Cardiac fibroblast (primary cell): ENCODE measurements at regions not wholly inside any gene's neighbourhood (a gene's known extent, or its start where the extent isn't known, plus 50 kb on each side); places are given as distances from the start of the nearest gene placed in this dataset.
"Not testable (repeated sequence)": the region's sequence is repeated elsewhere in the genome, so short reads cannot be mapped to it uniquely, and the experiment has no call there.

Source experiments
- DNase-seq, 2 donors: peaks; one replicate each; pipeline versions ENCODE4 v3.0.0 to v3.0.0-alpha.2; 2010; ENCODE audit warnings: low read depth in 2 of 2
- H3K4me3 ChIP-seq, 2 donors: replicated peaks in 1 of 2; 1 replicate in 1 of 2; 2 replicates in 1 of 2; pipeline ENCODE4 v1.5.1; 2011; ENCODE audit warnings: low read depth in 2 of 2, low read length in 2 of 2, mild to moderate bottlenecking in 2 of 2, moderate library complexity in 1 of 2
- CTCF ChIP-seq: IDR thresholded peaks from one replicate; pipeline ENCODE4 v1.5.1; 2011; ENCODE audit warnings: low read depth, mild to moderate bottlenecking, low read length, inconsistent platforms

- TF ChIP-seq CTCF: no peak
- no peak overlapping the region for H3K4me3 ChIP-seq
- DNase-seq: no peak
Observed at GRCh38 chr3:71986606-71987005, 201.7 kb upstream of the PROK2 start.

DNA sequence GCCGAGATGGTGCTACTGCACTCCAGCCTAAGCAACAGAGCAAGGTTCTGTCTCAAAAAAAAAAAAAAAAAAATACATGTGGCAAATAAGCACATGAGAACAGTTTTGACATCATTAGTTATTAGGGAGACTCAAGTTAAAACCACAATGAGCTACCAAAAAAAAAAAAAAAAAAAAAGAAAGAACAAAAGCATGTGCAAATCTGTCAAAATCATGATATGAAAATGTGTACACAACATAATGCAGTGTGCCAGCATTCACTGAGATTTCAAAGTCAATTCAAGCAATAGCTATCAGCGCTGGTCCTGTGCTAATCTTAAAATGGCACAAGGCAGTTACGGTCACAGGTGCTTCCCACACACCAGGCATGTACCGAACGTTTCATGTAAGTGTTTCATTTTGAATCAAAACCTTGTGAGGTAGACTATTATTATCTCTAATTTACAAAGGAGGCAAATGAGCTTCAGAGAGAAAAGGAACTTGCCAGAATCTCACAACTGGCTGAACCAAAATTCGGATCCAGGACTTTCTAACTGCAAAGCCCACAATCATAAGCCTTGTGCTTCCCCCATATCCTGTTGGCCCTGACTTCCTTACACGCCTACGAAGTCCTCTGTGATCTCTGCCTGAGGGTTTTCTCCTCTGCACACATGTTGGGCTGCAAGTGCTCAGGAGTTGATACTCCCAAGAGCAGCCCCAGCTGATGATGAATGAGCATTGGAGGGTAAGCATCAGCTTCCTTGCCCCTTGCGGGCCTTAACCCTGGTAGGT is 200.1 kb upstream of the PROK2 start:
- DNase-seq: no peak
- no peak overlapping the region for H3K4me3 ChIP-seq
- TF ChIP-seq CTCF: no peak

DNA sequence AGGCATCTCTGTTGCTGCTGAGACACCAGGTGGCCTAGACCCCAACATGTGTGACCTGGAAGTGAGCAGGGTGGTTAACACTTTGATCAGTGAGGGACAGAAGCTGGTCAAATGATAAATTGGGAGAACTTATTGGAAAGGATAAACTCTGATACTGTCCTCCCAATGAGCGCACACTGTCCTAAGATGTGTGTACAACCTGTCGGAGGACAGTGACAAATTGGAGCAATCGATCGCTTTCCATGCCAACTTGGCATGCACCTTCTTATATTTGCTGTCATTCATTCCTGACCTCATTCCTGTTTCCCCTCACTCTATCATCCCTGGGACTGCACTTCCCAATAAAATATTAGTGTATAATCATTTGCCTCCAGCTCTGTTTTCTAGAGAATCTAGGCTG is 198.7 kb upstream of the PROK2 start:
- no peak for DNase-seq
- no peak for TF ChIP-seq CTCF
- no peak overlapping the region for H3K4me3 ChIP-seq

DNA sequence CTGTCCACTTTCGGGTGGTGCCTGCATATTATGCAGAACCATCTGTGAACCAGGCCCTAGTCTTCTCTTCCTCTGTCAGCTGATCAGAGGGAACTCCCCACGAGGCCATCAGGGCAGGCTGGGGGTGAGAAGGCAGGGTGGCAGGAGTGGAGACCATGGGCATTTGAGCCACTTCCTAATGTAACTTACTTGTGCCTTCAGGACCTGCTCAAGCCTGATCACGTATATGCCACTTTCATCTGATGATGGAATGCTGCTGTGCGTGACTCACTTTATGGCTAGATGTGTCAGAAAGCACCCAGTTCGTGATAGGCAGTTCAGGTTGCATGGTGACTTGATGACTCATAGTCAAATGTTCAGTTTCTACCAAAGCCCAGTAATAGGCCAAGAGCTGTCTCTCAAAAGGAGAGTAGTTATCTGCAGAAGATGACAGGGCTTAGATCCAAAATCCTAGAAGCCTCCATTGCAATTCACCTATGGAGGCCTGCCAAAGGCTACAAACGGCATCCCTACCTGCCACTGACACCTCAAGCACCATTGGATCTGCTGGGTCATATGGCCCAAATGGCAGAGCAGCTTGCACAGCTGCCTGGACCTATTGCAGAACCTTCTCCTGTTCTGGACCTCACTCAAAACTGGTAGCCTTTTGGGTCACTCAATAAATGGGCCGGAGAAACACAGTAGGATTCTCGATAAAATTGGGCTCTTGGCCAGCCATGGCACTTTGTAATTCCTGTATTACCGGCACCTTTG is 197.7 kb upstream of the PROK2 start:
- not testable (repeated sequence) for H3K4me3 ChIP-seq
- peak; percentile 61 to 90 for DNase-seq

- no peak overlapping the region for H3K4me3 ChIP-seq
- DNase-seq: no peak
- TF ChIP-seq CTCF: no peak
Observed at GRCh38 chr3:71979175-71979574, 194.2 kb upstream of the PROK2 start.

- H3K4me3 ChIP-seq: no peak overlapping the region
- no peak for DNase-seq
- TF ChIP-seq CTCF: no peak
Observed at GRCh38 chr3:71978150-71978721, 193.3 kb upstream of the PROK2 start.

GRCh38 chr3:71977525-71977924 is 192.6 kb upstream of the PROK2 start:
- DNase-seq: no peak
- no peak for TF ChIP-seq CTCF
- H3K4me3 ChIP-seq: no peak overlapping the region
